Renal cortical epithelial cell (primary cell): ENCODE measurements at regions not wholly inside any gene's neighbourhood (a gene's known extent, or its start where the extent isn't known, plus 50 kb on each side); places are given as distances from the start of the nearest gene placed in this dataset.

Experiments
- DNase-seq: peaks from one replicate; pipeline ENCODE4 v3.0.0-alpha.2; 2011; ENCODE audit warnings: low read depth

GRCh38 chr6:139608466-139609261 lies 234.2 kb upstream of the CITED2 start:
- peak; percentile 39 for DNase-seq

DNA sequence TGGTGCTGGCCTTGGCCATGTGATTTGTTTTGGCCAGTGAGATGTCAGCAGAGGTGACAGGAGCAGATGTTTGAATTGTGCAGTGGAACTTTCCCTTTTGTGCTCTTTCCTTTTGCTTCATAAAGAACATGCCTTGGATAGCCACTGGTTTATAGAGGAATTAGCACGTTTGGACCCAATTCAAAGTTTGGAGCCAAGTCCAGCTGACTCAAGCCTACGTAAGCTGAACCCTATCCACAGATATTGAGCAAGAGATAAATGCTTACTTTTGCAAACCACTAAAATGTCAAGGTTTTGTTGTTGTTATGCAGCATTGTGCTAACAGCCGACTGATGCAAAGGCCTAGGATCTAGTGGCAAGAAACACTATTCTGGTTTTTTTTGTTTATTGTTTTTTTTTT lies 230.9 kb upstream of the CITED2 start:
- peak; percentile 60 for DNase-seq

DNA sequence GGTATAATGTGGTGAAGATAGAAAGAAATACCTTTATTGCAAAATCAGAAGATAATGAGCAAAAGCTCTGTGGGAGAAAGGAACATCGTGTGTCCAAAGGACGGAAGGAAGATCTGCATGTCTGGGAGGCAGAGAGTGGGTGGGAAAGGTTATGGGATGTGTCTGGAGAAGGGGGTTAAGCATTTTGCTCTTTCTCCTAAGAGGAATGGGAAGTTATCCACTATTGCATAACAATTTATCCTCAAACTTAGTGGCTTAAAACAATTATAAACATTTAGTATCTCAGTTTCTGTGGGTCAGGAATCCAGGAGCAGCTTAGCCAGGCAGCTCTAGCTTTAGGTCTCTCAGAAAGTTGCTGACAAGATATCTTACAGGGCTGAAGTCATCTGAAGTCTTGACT lies 229.1 kb upstream of the CITED2 start:
- no peak for DNase-seq

GRCh38 chr6:139602577-139602976 lies 228.1 kb upstream of the CITED2 start:
- DNase-seq = no peak

GRCh38 chr6:139600919-139601475 lies 226.5 kb upstream of the CITED2 start:
- no peak for DNase-seq

GRCh38 chr6:139600343-139600742 lies 225.9 kb upstream of the CITED2 start:
- DNase-seq = no peak

DNA sequence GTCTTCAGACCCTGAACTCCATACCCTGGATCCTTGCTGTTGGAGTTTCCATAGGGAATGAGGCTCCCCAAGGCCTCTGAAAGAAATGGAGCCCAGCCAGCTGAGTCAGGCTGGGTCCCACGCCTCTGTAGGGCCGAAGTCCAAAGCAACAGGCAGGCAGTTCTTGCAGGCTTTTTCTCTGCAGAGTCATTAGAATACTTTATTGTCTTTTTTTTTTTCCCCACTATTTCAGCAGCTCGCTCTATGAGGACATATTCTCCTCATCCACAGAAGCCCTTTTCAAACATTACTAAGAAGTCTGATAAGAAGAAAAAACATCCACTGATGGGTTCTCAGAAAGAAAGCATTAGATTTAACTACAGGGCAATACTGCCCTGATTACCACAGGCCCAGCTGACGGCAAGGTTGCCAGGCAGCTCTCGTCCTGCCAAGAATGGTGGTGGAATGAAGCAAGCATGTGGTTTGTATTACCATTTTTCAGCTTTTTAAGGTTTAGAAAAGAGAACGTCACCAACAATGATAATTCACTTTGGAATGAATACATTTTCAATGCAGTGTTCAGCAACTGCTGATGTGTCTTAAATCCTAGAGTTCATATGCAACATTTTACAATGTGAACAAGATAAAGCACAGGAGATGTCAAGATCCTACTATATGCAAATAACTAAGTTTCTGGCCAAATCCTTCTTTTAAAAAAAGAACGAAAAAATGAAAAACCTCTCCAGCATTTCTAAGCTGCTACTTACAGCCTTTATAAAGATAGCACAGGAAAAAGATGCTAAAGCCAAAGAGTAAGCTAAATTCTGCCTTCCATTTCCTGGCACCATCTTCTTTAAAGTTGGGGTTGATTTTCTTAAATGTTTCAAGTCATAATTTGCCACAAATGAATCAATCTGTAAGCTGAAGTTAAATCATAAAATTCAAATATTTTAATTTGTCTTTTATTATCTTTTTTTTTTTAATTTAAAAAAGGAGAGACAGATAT lies 223.6 kb upstream of the CITED2 start:
- peak; percentile 86 for DNase-seq

DNA sequence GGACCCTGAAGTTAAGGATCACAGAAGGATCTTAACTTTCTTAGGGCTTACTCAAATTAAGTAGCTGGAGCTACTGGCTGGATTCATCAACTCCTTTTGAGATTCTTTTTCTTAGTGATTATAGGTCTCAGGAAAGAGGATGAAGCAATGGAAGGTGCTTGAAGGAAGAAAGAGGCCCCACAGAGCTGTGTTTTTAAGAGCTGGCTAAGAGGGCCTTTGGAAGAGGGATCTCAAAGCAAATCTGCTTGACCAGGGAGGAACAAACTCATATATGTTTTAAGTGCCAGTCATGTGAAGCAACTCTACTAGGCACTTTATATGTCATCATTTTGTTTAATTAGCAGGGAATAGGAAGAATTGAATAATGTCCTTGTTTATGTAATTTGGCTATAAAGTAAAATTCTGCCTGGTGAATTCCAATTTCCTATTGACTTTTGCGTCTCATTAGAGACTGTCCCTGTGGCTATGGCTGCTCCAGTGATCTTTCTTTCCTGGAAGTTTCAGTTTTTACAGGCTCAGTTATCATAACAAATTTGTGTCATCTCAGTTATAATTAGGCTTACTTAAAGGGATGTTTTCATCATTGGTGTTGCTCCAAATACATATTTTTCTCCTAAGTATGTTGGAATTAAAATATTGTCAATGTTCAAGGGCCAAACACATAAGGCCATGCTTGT lies 222.8 kb upstream of the CITED2 start:
- DNase-seq = no peak

DNA sequence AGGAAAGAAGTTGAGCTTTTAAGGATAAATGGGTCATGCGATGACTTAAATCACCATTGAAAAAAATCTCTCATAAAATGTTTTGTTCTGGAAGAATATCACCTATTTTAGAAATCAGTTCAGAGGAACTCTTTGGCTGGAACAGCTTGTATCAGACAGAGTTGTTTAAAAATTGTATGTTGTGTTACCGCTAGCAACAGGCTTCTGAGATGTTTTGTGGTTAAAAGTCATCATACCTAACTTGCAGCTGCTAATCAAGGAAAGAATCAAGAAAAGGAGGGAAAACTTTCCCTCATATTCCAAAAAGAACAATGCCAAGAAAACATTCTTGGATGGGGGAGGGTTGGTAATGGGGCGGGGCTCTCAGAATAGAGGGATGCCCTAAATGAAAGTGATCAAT lies 220.7 kb upstream of the CITED2 start:
- DNase-seq = peak; percentile 87

DNA sequence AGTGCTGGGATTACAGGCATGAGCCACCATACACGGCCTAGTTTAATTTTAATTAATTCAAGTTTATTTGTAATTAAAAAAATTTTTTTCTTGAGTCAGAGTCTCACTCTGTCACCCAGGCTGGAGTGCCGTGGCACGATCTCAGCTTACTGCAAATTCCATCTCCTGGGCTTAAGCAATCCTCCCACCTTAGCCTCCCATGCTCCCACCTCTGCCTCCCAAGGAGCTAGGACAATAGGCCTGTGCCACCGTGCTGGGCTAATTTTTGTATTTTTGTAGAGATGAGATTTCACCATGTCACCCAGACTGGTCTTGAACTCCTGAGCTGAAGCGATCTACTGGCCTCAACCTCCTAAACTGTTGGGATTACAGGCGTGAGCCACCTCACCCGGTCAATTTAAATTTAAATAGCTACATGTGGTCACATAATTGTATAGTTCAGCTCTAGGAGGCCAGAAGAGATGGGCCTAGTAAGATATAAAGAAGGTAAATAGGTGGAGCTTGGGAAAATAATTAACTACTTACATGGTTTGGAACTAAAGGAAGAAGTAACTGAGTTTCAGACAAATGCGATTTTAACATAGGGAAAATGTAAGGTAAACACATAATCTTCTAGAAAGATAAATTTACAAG lies 220.0 kb upstream of the CITED2 start:
- no peak for DNase-seq

DNA sequence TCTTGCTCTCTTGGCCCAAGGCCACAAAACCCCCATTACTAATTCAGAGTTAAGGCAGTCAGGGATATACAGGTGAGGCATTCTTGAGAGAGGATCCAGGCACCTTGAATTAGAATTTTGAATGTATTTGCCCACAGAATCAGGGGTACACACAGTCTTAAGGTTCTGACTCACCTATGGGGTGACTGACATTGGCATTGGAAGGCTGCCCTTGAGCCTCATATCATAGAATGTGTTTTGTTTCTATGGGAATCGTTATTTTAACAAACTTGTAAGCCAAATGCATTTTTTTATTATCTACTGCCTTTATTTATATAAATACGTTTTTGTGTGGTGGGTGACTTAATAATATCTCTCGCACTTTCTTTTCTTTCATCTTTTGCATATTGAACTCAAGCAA lies 218.6 kb upstream of the CITED2 start:
- no peak for DNase-seq

GRCh38 chr6:139592011-139592410 lies 217.6 kb upstream of the CITED2 start:
- no peak for DNase-seq

- no peak for DNase-seq
Measured at GRCh38 chr6:139591075-139591865, 216.8 kb upstream of the CITED2 start.

DNA sequence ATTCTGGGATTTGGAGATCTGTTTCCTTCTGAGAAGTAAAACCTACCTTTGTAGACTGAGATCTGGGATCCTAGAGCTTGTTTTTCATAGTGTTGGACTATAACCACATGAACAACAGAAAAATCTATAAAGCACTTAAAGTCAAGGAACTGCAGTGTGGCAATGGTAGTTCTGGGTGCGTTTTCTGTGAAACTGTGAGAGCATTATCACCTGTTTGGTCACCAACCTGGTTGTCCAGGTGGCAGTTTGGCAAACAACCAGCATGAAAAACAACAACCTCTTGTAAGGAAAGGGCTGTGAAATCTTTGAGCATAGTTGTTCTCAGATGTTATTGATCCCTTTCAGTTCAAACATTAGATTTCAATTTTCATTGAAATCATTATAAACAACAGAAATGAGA lies 215.8 kb upstream of the CITED2 start:
- DNase-seq = no peak

DNA sequence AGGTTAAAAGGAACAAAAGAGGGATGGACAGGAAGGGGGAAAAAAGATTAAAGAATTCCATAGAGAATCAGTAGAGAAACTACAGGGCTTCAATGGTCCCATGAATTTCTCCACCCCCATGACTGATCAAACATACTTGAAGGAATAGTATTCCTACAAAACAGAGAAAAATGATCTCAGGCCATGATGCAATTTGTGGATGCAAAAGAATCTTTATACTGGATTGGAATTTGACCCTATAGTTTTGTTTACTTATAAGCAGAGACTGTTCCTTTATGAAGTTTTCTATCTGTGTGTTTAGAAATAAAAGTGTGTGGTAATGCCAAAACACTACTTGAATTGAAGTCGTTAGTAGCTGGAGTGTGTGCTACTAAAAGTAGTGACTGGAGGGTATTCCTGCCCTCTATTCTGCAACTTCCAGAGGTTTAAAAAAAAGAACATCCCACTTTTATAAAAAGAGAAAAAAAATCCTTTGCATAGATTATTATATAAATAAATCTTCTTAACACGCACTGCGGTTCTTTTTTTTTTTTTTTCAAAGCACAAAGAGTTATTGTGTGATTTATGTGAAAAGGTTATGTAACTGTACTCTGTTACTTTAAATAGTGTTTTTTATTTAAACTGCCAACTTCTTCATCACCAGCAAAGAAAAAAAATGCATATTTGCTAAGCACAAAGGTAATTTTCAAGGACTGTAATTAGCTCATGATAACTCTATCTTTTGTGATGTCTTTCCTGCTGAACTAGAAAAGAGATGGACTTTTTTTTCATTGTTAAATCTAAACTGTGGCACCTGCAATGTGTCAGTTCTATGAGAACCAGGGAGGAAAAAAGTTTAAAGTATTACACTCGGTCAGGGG lies 214.5 kb upstream of the CITED2 start:
- peak; percentile 59 for DNase-seq

GRCh38 chr6:139588076-139588639 lies 213.7 kb upstream of the CITED2 start:
- peak; percentile 76 for DNase-seq

DNA sequence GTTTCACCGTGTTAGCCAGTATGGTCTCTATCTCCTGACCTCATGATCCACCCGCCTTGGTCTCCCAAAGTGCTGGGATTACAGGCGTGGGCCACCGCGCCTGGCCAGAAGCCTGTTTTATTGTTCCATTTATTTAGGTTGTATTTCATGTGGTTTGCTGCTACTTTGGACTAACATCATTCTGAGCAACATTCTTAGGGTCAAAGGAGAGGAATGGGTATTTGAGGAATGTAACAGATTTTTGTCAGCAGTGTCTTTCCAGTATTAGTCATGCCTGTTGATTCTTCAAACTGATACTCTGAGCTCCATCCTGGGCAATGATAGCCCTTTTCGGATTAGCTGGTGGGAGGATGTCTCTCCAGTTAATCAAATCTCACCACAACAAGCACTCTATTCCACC lies 213.0 kb upstream of the CITED2 start:
- peak; percentile 96 for DNase-seq

GRCh38 chr6:139586273-139586672 lies 211.8 kb upstream of the CITED2 start:
- peak; percentile 79 for DNase-seq

GRCh38 chr6:139584599-139584998 lies 210.2 kb upstream of the CITED2 start:
- DNase-seq = no peak
